ENCODE measurements at regions not wholly inside any gene's neighbourhood (a gene's known extent, or its start where the extent isn't known, plus 50 kb on each side); places are given as distances from the start of the nearest gene placed in this dataset.

GRCh38 chr16:86314402-86315025, 195.8 kb upstream of the FOXF1 start:
- Histone ChIP-seq H3K27ac (ENCODE audit: low read length) (no peak overlapping the region), H3K4me3 (ENCODE audit: low read length) (no peak overlapping the region), H3K4me1 (ENCODE audit: control insufficient read depth, insufficient read depth, low read length) (peaks cover 2% of the 10 kb centered on the region; the same call in 1 of the 2 replicates), H3K27me3 (ENCODE audit: control insufficient read depth, insufficient read depth, low read length) (no peaks in the 10 kb centered on the region), H3K36me3 (ENCODE audit: control insufficient read depth, insufficient read depth, low read length) (no peaks in the 10 kb centered on the region), H3K9me3 (ENCODE audit: control insufficient read depth, insufficient read depth, low read length) (no peaks in the 10 kb centered on the region)
- no CpG with 5 or more reads among the region's 15 CpGs for WGBS (ENCODE audit: insufficient coverage, insufficient read length)
- DNase-seq (ENCODE audit: low read depth, low spot score), result no peak

DNA sequence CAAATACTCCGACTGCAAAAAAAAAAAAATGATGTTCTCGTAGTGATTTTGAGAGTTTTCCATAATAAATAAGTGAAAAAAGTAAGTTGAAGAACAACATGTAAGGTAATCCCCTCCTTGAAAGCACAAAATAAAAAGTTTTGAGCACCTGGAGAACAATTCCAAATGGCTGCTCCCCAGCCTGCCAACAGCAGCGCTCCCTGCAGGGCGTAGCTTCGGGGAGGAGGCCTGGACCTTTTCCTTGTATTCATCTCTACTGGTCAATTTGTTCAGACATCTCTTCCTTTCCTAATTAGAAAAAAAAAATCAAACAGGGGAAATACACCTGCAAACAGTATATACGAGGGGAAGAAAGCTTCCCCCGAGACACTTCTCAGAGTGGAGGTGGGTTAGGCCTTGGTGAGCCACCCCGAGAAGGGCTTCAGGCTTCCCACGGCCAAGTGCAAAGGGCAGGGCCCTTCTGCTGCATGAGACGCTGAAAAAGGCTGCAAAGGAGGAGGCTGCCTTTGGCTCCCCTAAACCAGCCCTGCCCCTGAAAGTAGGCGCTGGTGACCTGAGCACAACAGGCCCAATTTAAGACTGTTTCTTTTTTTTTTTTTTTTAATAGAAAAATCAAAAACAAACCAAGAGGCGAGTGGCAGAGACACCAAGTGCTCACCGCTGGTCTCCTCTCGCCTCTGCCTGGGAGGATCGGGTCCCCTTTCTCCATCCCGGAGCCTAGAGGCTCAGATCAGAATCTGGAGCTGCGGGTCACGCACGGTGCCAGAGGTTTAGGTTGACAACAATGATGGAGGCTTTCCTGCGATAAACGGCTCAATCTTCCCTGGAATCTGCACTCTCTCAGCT, 193.1 kb upstream of the FOXF1 start:
- H3K4me3 ChIP-seq (ENCODE audit: low read length), result no peak overlapping the region
- H3K4me1 ChIP-seq (ENCODE audit: control insufficient read depth, insufficient read depth, low read length), result peaks cover 2% of the 10 kb centered on the region; the same call in 1 of the 2 replicates
- H3K27ac ChIP-seq (ENCODE audit: low read length), result no peak overlapping the region
- H3K9me3 ChIP-seq (ENCODE audit: control insufficient read depth, insufficient read depth, low read length), result no peaks in the 10 kb centered on the region
- no CpG with 5 or more reads among the region's 21 CpGs for WGBS (ENCODE audit: insufficient coverage, insufficient read length)
- no peaks in the 10 kb centered on the region for H3K27me3 ChIP-seq (ENCODE audit: control insufficient read depth, insufficient read depth, low read length)
- DNase-seq (ENCODE audit: low read depth, low spot score), result no peak
- H3K36me3 ChIP-seq (ENCODE audit: control insufficient read depth, insufficient read depth, low read length), result no peaks in the 10 kb centered on the region

DNA sequence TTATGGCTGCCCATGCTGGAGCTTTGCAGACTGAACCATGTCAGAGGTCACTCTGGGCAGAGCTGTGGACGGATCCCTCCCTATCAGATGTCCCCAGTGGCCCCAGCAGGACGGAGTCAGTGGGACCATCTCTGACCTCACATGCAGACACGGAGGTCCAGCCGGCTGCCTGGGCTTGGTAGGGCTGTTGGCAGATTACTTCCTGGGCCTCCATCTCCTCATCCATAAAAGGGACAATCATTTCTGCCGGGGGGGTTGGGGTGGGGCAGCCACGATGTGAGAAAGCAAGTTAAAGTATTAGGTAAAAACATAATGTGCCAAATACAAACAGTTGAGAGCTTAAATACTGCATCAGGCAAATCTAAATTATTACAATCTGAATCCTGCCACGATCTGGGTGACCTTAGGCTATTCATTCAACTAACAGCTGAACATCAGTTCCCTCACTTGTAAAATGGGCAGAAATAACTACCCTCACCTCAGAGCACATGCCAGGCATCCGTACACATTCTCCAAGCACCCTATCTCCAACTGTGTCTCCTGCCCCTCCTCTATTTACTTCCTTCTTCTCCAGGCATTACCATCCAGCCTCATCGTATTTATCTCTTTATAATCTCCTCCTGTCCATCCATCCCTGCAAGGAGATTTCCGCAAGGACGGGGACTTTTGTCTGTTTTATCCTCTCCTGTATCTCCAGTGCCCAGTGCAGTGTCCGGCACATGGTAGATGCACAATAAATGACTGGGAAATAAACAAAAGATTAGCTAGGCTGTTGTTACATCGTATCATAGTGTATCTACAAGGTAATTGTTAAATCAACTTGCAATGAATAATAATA, 192.3 kb upstream of the FOXF1 start:
- Histone ChIP-seq H3K9me3 (ENCODE audit: control insufficient read depth, insufficient read depth, low read length) (no peaks in the 10 kb centered on the region), H3K27me3 (ENCODE audit: control insufficient read depth, insufficient read depth, low read length) (no peaks in the 10 kb centered on the region), H3K27ac (ENCODE audit: low read length) (no peak overlapping the region), H3K4me3 (ENCODE audit: low read length) (no peak overlapping the region), H3K4me1 (ENCODE audit: control insufficient read depth, insufficient read depth, low read length) (peaks cover 2% of the 10 kb centered on the region; the same call in 1 of the 2 replicates), H3K36me3 (ENCODE audit: control insufficient read depth, insufficient read depth, low read length) (no peaks in the 10 kb centered on the region)
- WGBS (ENCODE audit: insufficient coverage, insufficient read length), result no CpG with 5 or more reads among the region's 13 CpGs
- no peak for DNase-seq (ENCODE audit: low read depth, low spot score)

DNA sequence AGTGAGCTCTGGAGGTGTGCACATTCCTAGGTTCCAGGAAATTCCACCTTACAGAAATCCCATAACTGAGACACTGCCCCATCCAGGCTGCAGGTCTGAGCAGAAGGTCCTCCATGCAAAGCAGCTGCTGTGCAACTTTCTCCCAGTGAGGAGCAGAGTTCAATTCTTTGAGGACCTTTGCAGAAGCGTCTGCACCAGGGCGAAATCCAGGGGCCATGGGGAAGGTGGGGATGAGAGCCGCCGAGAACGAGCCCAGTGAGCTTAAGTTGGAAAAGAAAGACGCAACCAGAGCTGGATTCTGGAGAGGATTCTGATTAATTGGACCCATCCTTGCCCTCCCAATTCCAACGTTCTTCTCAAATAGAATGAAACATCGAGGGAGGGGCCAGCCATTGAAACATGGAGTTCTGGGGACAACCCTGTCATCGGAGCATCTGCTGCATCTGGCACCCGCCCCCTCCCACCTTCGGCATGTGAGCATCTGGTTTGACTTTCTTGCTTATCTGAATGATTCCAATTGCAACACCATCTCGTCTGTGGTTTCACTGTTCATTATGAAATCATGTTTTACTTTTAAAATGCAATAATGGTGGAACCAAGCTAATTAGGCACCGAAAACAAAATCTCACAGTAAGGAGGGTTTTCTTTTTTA, 190.6 kb upstream of the FOXF1 start:
- Histone ChIP-seq H3K27ac (ENCODE audit: low read length) (no peak overlapping the region), H3K36me3 (ENCODE audit: control insufficient read depth, insufficient read depth, low read length) (no peaks in the 10 kb centered on the region), H3K4me3 (ENCODE audit: low read length) (no peak overlapping the region), H3K27me3 (ENCODE audit: control insufficient read depth, insufficient read depth, low read length) (no peaks in the 10 kb centered on the region), H3K9me3 (ENCODE audit: control insufficient read depth, insufficient read depth, low read length) (no peaks in the 10 kb centered on the region), H3K4me1 (ENCODE audit: control insufficient read depth, insufficient read depth, low read length) (peaks cover 2% of the 10 kb centered on the region; the same call in 1 of the 2 replicates)
- DNase-seq (ENCODE audit: low read depth, low spot score), result no peak
- no CpG with 5 or more reads among the region's 13 CpGs for WGBS (ENCODE audit: insufficient coverage, insufficient read length)

GRCh38 chr16:86320237-86320595, 190.1 kb upstream of the FOXF1 start:
- no peaks in the 10 kb centered on the region for H3K36me3 ChIP-seq (ENCODE audit: control insufficient read depth, insufficient read depth, low read length)
- WGBS (ENCODE audit: insufficient coverage, insufficient read length), result no CpG with 5 or more reads among the region's 3 CpGs
- H3K4me3 ChIP-seq (ENCODE audit: low read length), result no peak overlapping the region
- no peaks in the 10 kb centered on the region for H3K9me3 ChIP-seq (ENCODE audit: control insufficient read depth, insufficient read depth, low read length)
- no peak for DNase-seq (ENCODE audit: low read depth, low spot score)
- no peaks in the 10 kb centered on the region for H3K27me3 ChIP-seq (ENCODE audit: control insufficient read depth, insufficient read depth, low read length)
- H3K4me1 ChIP-seq (ENCODE audit: control insufficient read depth, insufficient read depth, low read length), result peaks cover 2% of the 10 kb centered on the region; the same call in 1 of the 2 replicates
- no peak overlapping the region for H3K27ac ChIP-seq (ENCODE audit: low read length)

DNA sequence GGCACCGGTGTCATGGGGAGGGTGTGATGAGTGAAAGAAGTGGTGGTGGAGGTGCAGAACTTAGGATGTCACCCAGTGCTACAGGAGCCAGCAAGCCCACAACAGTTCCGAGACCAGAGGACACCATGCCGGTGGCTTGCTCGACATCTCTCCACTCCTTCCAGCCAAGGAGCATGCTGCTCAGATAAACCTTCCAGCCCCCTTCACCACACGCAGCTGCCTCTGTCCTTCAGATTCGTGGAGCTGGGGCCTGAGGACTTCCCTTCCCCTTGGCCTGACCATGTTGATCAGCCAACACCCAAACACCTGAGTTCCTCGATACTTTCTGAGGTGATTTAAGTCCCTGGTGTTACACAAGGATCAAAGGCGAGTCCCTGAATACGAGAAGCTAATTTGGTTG, 188.8 kb upstream of the FOXF1 start:
- Histone ChIP-seq H3K4me1 (ENCODE audit: control insufficient read depth, insufficient read depth, low read length) (peaks cover 3% of the 10 kb centered on the region; the same call in 1 of the 2 replicates), H3K36me3 (ENCODE audit: control insufficient read depth, insufficient read depth, low read length) (no peaks in the 10 kb centered on the region), H3K9me3 (ENCODE audit: control insufficient read depth, insufficient read depth, low read length) (no peaks in the 10 kb centered on the region), H3K27me3 (ENCODE audit: control insufficient read depth, insufficient read depth, low read length) (no peaks in the 10 kb centered on the region), H3K4me3 (ENCODE audit: low read length) (no peak overlapping the region), H3K27ac (ENCODE audit: low read length) (no peak overlapping the region)
- WGBS (ENCODE audit: insufficient coverage, insufficient read length), result no CpG with 5 or more reads among the region's 9 CpGs
- no peak for DNase-seq (ENCODE audit: low read depth, low spot score)

DNA sequence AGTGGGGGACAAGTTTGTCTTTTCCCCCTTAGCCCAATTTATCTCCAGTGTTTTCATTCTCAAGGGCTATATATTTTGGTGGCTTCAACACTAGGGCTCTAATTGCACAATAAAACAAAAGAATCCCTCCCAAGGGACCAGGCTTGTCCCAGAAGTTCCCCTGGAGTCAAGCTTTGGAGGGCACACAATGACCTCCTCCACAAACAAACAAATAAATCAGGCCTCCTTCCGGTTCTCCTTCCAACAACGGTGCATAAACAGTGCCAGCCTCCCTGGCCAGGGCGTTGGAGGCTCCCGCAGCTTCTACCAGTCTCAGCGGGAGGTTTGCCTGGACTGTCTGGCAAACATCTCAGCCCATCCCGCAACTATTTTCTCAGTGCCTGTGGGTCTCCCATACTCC, 188.0 kb upstream of the FOXF1 start:
- Histone ChIP-seq H3K9me3 (ENCODE audit: control insufficient read depth, insufficient read depth, low read length) (no peaks in the 10 kb centered on the region), H3K4me1 (ENCODE audit: control insufficient read depth, insufficient read depth, low read length) (peaks cover 3% of the 10 kb centered on the region; the same call in 1 of the 2 replicates), H3K27me3 (ENCODE audit: control insufficient read depth, insufficient read depth, low read length) (no peaks in the 10 kb centered on the region), H3K27ac (ENCODE audit: low read length) (no peak overlapping the region), H3K4me3 (ENCODE audit: low read length) (no peak overlapping the region), H3K36me3 (ENCODE audit: control insufficient read depth, insufficient read depth, low read length) (no peaks in the 10 kb centered on the region)
- no CpG with 5 or more reads among the region's 6 CpGs for WGBS (ENCODE audit: insufficient coverage, insufficient read length)
- DNase-seq (ENCODE audit: low read depth, low spot score), result no peak

GRCh38 chr16:86322806-86323205, 187.5 kb upstream of the FOXF1 start:
- no peaks in the 10 kb centered on the region for H3K27me3 ChIP-seq (ENCODE audit: control insufficient read depth, insufficient read depth, low read length)
- no peak overlapping the region for H3K4me3 ChIP-seq (ENCODE audit: low read length)
- no peak overlapping the region for H3K27ac ChIP-seq (ENCODE audit: low read length)
- 0 out of 2 replicates have a peak, but pooled peaks cover 1% of the 10 kb centered on the region for H3K4me1 ChIP-seq (ENCODE audit: control insufficient read depth, insufficient read depth, low read length)
- H3K9me3 ChIP-seq (ENCODE audit: control insufficient read depth, insufficient read depth, low read length), result no peaks in the 10 kb centered on the region
- no peaks in the 10 kb centered on the region for H3K36me3 ChIP-seq (ENCODE audit: control insufficient read depth, insufficient read depth, low read length)
- WGBS (ENCODE audit: insufficient coverage, insufficient read length), result no CpG with 5 or more reads among the region's 8 CpGs
- DNase-seq (ENCODE audit: low read depth, low spot score), result no peak

- no CpG with 5 or more reads among the region's 18 CpGs for WGBS (ENCODE audit: insufficient coverage, insufficient read length)
Measured at GRCh38 chr16:86324320-86324719, 186.0 kb upstream of the FOXF1 start.

DNA sequence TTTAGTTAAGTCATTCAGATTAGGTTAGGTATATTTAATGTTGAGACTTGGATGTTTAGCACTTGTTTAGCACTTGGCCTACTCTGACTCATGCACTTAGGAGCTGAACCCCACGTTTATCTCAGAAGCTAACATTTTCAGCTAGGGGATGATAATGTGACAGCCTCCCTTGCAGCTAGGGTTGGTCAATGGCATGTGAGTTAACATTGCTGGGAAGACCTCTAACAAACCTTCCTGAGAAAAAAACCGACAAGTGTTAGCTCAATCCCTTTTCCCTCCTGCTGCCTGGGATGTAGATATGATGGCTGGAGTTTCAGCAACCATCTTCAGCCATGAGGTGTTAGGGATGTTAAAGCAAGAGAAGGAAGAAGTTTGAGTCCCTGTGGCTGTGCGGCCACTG, 185.0 kb upstream of the FOXF1 start:
- Histone ChIP-seq H3K27me3 (ENCODE audit: control insufficient read depth, insufficient read depth, low read length) (no peaks in the 10 kb centered on the region), H3K9me3 (ENCODE audit: control insufficient read depth, insufficient read depth, low read length) (no peaks in the 10 kb centered on the region), H3K4me1 (ENCODE audit: control insufficient read depth, insufficient read depth, low read length) (0 out of 2 replicates have a peak, but pooled peaks cover 1% of the 10 kb centered on the region), H3K27ac (ENCODE audit: low read length) (no peak overlapping the region), H3K4me3 (ENCODE audit: low read length) (no peak overlapping the region), H3K36me3 (ENCODE audit: control insufficient read depth, insufficient read depth, low read length) (no peaks in the 10 kb centered on the region)
- no CpG with 5 or more reads among the region's 3 CpGs for WGBS (ENCODE audit: insufficient coverage, insufficient read length)
- no peak for DNase-seq (ENCODE audit: low read depth, low spot score)

More at GRCh38 chr16:86324320-86324719, 186.0 kb upstream of the FOXF1 start:
- H3K4me3 ChIP-seq (ENCODE audit: low read length), result no peak overlapping the region
- no peaks in the 10 kb centered on the region for H3K27me3 ChIP-seq (ENCODE audit: control insufficient read depth, insufficient read depth, low read length)
- H3K4me1 ChIP-seq (ENCODE audit: control insufficient read depth, insufficient read depth, low read length), result 0 out of 2 replicates have a peak, but pooled peaks cover 1% of the 10 kb centered on the region
- no peaks in the 10 kb centered on the region for H3K36me3 ChIP-seq (ENCODE audit: control insufficient read depth, insufficient read depth, low read length)
- H3K9me3 ChIP-seq (ENCODE audit: control insufficient read depth, insufficient read depth, low read length), result no peaks in the 10 kb centered on the region
- no peak for DNase-seq (ENCODE audit: low read depth, low spot score)
- no peak overlapping the region for H3K27ac ChIP-seq (ENCODE audit: low read length)
